ENCODE measurements at regions not wholly inside any gene's neighbourhood (a gene's known extent, or its start where the extent isn't known, plus 50 kb on each side); places are given as distances from the start of the nearest gene placed in this dataset.
A peak's percentile ranks its signal among the peaks of the same experiment; 100 is the strongest.

DNA sequence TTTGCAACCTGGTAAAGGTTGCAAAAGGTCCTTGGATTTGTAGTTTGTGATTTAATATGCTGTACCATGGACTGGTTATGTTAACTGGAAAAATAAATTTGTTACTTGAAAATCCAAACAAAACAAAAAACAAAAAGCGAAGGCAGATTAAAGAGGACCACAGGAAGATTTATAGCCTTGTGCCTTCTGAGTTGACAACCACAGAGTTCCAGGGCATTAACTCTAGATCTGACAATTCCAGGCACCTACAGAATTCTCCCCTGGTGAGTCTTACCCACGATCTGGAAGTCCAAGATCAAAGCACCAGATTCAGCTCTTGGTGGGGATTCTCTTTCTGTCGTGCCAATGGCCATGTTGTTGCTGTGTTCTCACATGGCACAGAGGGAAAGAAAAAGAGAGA is 107.9 kb upstream of the SELENOP start:
- Histone ChIP-seq H3K27ac (no peak overlapping the region), H3K4me1 (no peaks in the 10 kb centered on the region), H3K9me3 (no peaks in the 10 kb centered on the region), H3K27me3 (peaks cover 0 to 9% (median 0%) of the 10 kb centered on the region in 9 donors), H3K4me3 (no peak overlapping the region), H3K36me3 (no peaks in the 10 kb centered on the region)
- WGBS, 4 donors: 57 to 66% (median 62%) methylated on average over 3 of the region's 3 CpGs
- DNase-seq (no peak), ATAC-seq (no peak)
- intact Hi-C loops (cut with DNase I): loop anchor here in 3 of 10 donors (10.0 kb wide), 4 partner anchors 55 to 145 kb away; no protein-coding TSS in a partner anchor
- no peak for TF ChIP-seq POLR2A (IDR thresholded peaks at IDR 0.05)
- TF ChIP-seq, protein P1, sequence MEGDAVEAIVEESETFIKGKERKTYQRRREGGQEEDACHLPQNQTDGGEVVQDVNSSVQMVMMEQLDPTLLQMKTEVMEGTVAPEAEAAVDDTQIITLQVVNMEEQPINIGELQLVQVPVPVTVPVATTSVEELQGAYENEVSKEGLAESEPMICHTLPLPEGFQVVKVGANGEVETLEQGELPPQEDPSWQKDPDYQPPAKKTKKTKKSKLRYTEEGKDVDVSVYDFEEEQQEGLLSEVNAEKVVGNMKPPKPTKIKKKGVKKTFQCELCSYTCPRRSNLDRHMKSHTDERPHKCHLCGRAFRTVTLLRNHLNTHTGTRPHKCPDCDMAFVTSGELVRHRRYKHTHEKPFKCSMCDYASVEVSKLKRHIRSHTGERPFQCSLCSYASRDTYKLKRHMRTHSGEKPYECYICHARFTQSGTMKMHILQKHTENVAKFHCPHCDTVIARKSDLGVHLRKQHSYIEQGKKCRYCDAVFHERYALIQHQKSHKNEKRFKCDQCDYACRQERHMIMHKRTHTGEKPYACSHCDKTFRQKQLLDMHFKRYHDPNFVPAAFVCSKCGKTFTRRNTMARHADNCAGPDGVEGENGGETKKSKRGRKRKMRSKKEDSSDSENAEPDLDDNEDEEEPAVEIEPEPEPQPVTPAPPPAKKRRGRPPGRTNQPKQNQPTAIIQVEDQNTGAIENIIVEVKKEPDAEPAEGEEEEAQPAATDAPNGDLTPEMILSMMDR (IDR thresholded peaks at IDR 0.05): no peak

GRCh38 chr5:42915306-42915866 is 103.7 kb upstream of the SELENOP start:
- Histone ChIP-seq H3K4me1 (no peaks in the 10 kb centered on the region), H3K4me3 (no peak overlapping the region), H3K36me3 (no peaks in the 10 kb centered on the region), H3K27ac (no peak overlapping the region), H3K27me3 (no peaks in the 10 kb centered on the region), H3K9me3 (no peaks in the 10 kb centered on the region)
- TF ChIP-seq, protein P1 (IDR thresholded peaks at IDR 0.05): no peak
- TF ChIP-seq POLR2A (IDR thresholded peaks at IDR 0.05): no peak
- ATAC-seq: no peak
- 86 to 96% (median 88%) methylated on average over 11 to 23 of the region's 23 CpGs for WGBS, 4 donors
- intact Hi-C loops (cut with DNase I): loop anchor here in 3 of 10 donors (10.0 kb wide), 4 partner anchors 59 to 149 kb away; no protein-coding TSS in a partner anchor
- no peak for DNase-seq

DNA sequence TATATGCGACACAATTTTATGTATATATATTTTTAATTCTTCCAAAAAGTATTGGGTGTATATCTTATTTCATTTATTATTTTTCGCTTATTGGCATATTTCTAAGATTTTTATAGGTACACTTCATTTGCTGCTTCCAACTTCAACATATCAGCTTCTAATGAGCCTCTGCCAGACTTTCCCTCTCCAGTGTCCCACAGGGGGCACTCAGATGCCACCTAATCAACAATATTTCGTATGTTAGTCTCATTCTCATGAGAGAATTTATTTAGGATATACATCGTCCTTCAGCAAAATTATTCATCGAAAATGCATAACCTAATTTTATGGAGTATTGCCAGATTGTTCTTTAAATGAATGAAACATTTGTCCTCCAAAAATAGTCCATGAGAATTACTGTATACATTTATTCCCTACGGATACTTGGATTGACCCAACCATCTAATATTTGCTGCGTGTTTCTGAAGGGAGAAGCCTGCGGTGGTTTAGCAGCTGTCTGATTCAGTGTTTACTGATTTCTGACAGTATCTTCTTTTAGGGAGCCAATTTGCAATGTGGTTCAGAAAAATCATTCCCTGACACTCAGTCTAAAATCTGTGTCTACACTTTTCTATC is 100.6 kb upstream of the SELENOP start:
- no peak for TF ChIP-seq POLR2A (IDR thresholded peaks at IDR 0.05)
- TF ChIP-seq, protein P1 (IDR thresholded peaks at IDR 0.05): peak in 9 of 12 donors; percentile 36 to 59 (median 41)
- intact Hi-C loops (cut with DNase I): loop anchor here in 7 of 10 donors (5.0 to 10.0 kb wide), 8 partner anchors 35 to 195 kb away; partner anchors contain the start of gene ANXA2R (in 1 of the 7)
- Histone ChIP-seq H3K27ac (no peak overlapping the region), H3K36me3 (no peaks in the 10 kb centered on the region), H3K9me3 (no peaks in the 10 kb centered on the region), H3K4me3 (no peak overlapping the region), H3K4me1 (peaks cover 0 to 6% (median 1%) of the 10 kb centered on the region in 12 donors), H3K27me3 (no peaks in the 10 kb centered on the region)
- ATAC-seq (no peak), DNase-seq (no peak)
- 59 to 64% (median 62%) methylated on average over 8 of the region's 8 CpGs for WGBS, 4 donors
